ENCODE measurements at regions not wholly inside any gene's neighbourhood (a gene's known extent, or its start where the extent isn't known, plus 50 kb on each side); places are given as distances from the start of the nearest gene placed in this dataset.
"Not testable (repeated sequence)": the region's sequence is repeated elsewhere in the genome, so short reads cannot be mapped to it uniquely, and the experiment has no call there.

GRCh38 chr3:87478716-87479115 is 202.3 kb upstream of the POU1F1 start:
- no peak for DNase-seq

DNA sequence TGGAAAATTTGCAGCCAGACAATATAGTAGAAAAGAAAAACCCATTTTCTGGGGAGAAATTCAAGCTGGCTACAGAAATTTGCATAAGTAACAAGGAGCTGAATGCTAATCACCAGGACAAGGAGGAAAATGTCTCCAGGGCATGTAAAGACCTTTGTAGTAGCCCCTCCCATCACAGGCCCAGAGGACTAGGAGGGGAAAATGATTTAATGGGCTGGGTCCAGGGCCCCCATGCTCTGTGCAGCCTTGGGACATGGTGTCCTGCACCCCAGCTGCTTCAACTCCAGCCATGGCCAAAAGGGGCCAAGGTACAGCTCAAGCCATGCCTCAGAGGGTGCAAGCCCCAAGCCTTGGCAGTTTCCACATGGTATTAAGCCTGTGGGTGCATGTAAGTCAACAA is 197.6 kb upstream of the POU1F1 start:
- no peak for DNase-seq

- DNase-seq = no peak
These were observed 192.6 kb upstream of the POU1F1 start for GRCh38 chr3:87468938-87469337.

- no peak for DNase-seq
These were observed 191.9 kb upstream of the POU1F1 start for GRCh38 chr3:87468235-87468634.

DNA sequence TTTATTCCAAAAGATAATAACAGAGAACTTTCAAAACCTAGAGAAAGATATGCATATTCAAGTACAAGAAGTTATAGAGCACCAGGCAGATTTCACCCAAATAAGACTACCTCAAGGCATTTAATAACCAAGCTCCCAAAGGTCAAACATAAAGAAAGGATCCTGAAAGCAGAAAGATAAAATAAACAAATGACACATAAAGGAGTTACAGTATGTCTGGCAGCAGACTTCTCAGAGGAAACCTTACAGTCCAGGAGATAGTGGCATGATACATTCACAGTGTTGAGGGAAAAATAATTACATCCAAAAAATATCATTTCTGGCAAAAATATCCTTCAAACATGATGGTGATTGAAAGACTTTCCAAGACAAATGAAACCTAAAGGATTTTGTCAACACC is 185.8 kb upstream of the POU1F1 start:
- no peak for DNase-seq

DNA sequence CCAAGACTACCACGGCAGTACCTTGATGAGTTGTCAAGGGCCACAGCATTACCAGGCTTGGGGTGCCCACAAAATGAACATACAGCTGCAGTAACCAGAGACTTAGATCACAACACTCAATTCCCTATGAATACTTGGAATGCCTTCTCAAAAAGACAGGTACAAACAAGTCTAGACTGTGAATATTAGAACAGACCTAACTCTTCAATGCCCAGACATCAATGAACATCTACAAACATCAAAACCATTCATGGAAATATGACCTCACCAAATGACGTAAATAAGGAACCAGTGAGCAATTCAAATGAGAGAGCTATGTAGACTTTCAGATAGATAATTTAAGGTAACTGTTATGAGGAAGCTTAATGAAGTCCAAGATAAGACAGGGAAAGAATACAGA is 185.1 kb upstream of the POU1F1 start:
- DNase-seq = no peak

DNA sequence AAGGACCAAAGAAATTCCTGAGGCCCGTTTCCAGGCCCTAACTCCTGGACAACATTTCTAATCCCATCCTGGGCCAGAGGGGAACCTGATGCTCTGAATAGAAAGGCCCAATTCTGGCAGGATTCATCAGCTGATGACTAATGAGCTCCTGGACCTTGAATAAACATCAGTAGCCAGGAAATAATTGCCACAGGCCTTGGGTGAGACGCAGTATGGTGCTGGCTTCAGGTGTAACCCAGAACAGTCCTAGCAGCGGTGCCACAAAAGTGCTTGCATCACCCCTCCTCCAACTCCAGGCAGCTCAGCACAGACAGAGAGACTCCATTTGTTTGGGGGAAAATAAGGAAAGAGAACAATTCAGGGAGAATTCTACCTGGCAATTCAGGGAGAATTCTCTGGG is 184.7 kb upstream of the POU1F1 start:
- DNase-seq = no peak

DNA sequence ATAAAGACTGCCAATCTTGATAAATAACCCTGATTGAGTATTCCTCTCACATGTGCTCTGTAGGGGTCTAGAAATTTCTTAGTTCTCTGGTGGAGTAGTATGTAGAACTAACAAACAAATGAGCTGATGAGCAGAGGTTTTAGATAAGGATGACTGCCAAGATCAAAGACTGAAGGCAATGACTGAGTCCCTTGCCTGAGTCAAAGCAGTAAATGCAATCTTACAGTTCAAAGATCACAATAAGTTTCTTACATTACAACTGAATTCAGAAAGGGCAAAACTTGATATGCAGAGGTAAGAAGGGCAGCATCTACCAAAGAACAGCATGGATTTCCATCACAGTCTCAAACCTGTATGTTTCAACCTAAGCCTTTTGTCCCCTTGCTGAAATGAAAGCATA is 172.2 kb upstream of the POU1F1 start:
- no peak for DNase-seq

DNA sequence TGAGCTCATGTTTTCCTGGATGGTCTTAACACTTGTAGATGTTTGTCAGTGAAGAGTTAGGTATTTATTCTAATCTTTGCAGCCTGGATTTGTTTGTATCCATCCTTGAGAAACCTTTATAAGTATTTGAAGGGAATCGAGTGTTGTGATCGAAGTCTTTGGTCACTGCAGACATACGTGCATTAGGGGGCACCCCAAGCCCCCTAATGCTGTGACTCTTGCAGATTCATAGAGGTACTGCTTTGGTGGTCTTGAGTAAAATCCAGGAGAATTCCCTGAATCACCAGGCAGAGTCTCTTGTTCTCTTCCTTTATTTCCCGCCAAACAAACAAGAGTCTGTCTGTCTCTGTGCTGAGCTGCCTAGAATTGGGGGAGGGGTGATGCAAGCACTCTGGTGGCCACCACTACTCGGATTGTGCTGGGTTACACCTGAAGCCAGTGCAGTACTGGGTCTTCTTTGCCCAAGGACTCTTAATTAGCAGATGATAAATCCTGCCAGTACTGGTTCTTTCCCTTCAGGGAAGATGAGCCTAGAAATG is 170.5 kb upstream of the POU1F1 start:
- no peak for DNase-seq

DNA sequence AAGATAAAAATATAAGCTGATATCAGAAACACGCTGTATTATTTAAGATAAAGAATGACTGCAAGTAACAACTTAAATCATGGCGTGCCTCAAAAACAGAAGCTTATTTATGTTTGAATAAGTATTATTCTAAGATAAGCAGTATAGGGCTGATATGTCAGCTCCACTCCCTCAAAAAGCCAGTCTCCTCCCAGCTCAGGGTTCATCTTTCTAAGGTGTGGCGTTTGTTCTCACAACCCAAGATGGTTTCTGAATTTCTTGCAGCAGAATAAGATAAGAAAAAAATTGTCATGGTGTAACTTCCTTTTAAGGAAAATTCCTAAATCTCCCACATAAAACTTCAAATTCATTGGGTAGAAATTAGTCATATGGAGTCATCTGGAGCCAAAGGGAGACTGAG is 166.1 kb upstream of the POU1F1 start:
- no peak for DNase-seq

GRCh38 chr3:87437765-87438164 is 161.4 kb upstream of the POU1F1 start:
- DNase-seq = no peak

DNA sequence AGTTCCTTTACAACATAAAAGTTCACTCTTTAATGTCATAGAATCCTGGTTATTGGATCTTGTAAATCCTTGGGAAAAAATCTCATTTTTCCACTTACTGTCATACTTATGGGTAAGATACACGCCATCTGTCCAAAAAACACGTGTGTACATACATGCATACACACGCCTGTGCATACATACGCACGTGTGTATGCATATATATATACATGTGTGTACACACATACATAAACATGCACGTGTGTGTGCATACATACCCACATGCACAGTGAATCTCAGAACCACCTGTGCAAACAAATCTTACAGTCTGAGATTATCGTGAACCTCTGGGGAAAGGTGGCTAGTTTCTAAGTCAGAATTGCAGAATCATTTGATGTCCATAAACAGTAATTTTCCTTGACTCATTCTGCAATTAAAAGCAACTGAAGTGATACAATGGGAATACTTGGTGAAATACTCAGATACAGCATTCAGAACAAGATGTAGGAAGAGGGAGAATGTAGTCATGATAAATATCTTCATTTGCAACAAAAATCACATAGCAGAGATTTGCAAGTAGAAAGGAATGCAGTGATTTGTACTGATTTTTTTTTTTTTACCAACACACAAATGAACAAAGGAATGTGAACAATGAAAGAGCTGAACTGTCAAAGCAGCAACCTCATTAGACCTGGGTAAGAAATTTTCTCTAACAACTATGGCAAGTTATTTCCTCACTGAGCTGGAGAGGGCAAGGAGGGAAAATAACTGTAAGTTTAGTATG is 160.6 kb upstream of the POU1F1 start:
- no peak for DNase-seq

- no peak for DNase-seq
These were observed 159.7 kb upstream of the POU1F1 start for GRCh38 chr3:87435926-87436620.

GRCh38 chr3:87433445-87433844 is 157.1 kb upstream of the POU1F1 start:
- DNase-seq = not testable (repeated sequence)

DNA sequence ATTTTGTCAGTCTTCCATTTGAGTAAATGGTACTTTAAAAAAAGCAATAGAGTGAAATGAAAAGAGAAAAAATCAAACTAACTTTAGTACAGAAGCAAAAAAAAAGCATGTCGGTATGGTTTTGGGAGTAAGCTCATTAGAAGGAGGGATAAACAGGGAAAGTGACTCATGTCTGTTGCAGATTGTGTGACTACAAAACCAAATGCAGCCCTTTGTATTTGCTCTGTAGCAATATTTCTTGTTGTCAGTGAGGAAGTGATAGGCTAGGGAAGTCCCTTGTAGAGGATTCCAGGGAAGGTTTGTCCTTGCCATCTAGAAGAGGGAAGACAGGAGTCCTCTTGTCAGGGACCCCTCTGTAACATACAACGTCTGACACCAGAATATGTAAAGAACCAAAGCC is 150.5 kb upstream of the POU1F1 start:
- no peak for DNase-seq

DNA sequence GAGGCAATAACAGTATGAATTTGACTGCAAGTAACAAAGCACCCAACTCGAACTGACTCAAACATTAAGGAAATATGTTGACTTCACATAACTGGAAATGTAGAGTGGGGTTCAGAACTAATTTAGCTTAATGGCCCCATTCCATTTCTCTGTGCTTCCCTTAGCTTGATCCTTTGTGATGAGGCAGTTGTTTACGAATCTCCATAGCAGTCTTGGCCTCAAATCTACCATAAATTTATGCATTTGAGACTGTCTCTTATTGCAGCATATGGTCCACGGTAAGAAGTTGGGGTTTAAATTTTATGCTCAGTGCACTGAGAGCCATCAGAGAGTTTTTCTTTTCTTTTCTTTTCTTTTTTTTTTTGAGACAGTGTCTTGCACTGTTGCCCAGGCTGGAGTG is 148.7 kb upstream of the POU1F1 start:
- DNase-seq = no peak

DNA sequence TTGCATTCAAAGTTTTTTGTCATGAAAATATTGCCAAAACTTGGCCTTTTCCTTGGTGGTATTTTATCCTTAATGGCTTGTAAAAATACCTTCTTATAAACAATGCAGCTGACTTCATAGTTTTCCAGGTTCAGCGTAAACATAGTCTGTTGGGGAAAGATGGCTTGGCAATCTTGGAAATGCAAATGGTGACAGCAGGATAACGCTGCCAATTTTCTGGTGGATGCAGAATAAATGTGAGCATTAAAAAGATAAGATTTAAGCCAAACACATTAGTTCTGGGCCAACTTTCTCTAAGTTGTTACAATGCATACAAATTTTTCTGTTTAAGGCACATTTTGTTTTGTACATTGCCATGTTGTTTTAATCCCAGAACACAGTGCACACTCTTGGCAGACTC is 147.0 kb upstream of the POU1F1 start:
- no peak for DNase-seq

DNA sequence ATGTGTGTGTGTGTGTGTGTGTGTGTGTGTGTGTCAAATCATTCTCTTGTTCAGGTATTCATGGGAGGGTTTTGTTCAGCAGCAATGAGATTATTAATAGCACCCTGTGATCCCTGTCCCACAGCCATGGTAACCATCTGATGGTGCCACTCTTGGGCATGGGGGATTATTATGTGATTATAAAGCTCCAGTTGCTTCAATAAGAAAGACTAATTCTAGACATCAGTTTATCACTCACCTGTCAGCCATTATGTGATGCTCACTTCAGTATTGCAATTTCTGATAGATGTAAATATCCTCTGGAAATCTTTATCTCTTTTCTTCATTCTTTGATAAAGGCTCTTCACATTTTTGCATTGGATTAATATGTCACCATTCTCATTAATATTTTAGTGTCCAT is 145.9 kb upstream of the POU1F1 start:
- DNase-seq = no peak

- no peak for DNase-seq
These were observed 143.8 kb upstream of the POU1F1 start for GRCh38 chr3:87420171-87420570.

- DNase-seq = no peak
These were observed 137.9 kb upstream of the POU1F1 start for GRCh38 chr3:87414271-87414670.

GRCh38 chr3:87413814-87414213 is 137.4 kb upstream of the POU1F1 start:
- DNase-seq = no peak

DNA sequence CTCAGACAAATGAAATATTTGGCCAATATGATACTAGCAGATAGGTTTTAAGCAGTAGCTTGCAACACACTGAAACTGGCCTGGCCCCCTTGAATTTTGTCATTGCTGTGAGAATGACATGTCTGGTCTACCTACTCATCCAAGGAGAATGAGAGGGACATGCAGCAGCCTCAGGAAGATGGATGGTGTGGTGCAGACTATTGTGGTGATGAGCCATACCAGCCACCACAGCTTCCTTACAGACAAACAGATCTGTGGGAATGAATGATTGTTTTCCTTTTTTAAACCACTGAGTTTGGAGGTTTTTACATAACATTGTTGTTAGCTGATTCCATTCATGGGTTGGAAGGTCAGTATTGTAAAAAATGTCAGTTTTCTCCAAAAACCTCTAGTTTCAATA is 133.7 kb upstream of the POU1F1 start:
- DNase-seq = no peak

DNA sequence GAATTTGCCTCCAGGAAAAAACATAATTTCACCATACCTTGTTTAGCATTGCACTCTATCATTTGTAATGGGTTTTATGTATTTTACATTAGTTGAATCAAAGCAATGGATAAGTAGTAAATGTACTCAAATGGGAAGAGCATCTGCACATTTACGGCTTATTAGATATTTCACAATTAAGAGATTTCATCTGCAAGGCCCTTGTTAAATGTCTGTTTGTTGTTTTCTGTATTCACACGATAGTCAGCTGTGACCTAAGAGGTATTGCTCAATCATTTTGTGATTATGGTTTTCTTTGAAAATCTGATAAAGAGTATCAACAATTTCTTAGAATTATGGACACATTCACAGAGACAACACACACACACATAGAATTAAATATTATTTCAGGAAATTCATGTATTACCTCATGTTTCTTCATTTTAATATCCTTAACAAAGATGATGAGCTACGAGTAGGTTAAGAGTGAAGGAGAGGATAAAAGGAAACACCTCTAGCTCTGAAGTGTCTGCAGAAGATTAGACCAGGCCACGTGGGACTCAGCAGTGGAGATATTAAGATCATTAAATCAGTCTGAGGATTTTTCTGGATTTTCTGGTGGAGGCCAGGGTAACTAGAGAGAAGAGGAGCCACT is 121.9 kb upstream of the POU1F1 start:
- DNase-seq = no peak

DNA sequence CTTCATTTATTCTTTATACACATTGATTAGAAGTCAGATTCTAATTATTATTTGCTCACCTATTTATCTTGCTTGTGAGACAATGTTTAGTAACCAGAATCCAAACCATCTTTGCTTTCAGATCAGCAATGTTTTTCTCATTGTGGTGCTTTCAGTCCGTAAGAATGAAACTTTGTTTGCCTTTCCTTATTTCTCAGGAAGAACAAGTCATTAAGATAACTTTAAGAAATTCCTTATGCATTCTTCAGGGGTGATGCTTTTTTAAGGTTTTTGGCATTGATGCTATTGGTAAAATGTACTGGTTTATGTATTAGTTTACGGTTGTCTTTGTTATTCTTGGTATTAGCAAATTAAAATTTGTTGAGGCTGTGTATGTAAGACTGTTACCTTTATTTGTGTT is 120.8 kb upstream of the POU1F1 start:
- no peak for DNase-seq

Data from right hindlimb (tissue), 1 donor.